Endothelial cell of umbilical vein (primary cell): ENCODE measurements at regions not wholly inside any gene's neighbourhood (a gene's known extent, or its start where the extent isn't known, plus 50 kb on each side); places are given as distances from the start of the nearest gene placed in this dataset.

ENCODE experiments used
- BruUV-seq: library from RNA; stranded (reverse); fragments of 400-500 nt; replicated peaks from 2 replicates; lab custom pipeline; 2021; lab: Mats Ljungman, UMichigan
- CTCF ChIA-PET: fragments of 300-600, 350-600 bp; sonication (Branson Sonifier 250); formaldehyde crosslinking; loops from one replicate; lab custom pipeline; 2021; ENCODE audit warnings: antibody characterized with exemption, inconsistent platforms; lab: Charles Lee
- POLR2A ChIA-PET: fragments of 300-600, 350-600 bp; sonication (Branson Sonifier 250); formaldehyde crosslinking; loops from one replicate; lab custom pipeline; 2021; ENCODE audit warnings: antibody characterized with exemption, inconsistent platforms; lab: Charles Lee
- DNase-seq: peaks from one replicate; pipeline ENCODE4 v3.0.0-alpha.2; 2011; ENCODE audit warnings: low read depth, low spot score
- FAIRE-seq: peaks from 2 replicates; lab custom pipeline; 2011; peaks lifted over from hg19 to GRCh38; lab: Jason Lieb, UNC
- H2AFZ ChIP-seq: 2 replicates; pipeline ENCODE4 v1.6.0; 2012; ENCODE audit warnings: low read depth, low read length, control low read depth, inconsistent platforms
- H3K27ac ChIP-seq: 2 replicates; pipeline ENCODE4 v1.5.1; 2011; ENCODE audit warnings: low read depth, mild to moderate bottlenecking, control low read depth, low read length, moderate library complexity; ENCODE audit not compliant: insufficient read depth
- H3K27me3 ChIP-seq, 2 experiments: 2 replicates each; pipeline versions ENCODE4 v1.6.0 to v1.6.1; 2011; ENCODE audit warnings: low read length in 2 of 2, mixed read lengths in 1 of 2; ENCODE audit not compliant: control insufficient read depth in 2 of 2, insufficient read depth in 2 of 2
- H3K36me3 ChIP-seq, 2 experiments: 2 replicates in 1 of 2; 3 replicates in 1 of 2; pipeline ENCODE4 v1.5.1; 2011; ENCODE audit warnings: low read length in 2 of 2, mild to moderate bottlenecking in 1 of 2, moderate library complexity in 1 of 2; ENCODE audit not compliant: control insufficient read depth in 2 of 2, insufficient read depth in 2 of 2; ENCODE audit errors: extremely low read depth in 1 of 2
- H3K4me1 ChIP-seq: 3 replicates; pipeline ENCODE4 v1.5.1; 2011; ENCODE audit warnings: mild to moderate bottlenecking, low read length; ENCODE audit not compliant: control insufficient read depth, insufficient read depth; ENCODE audit errors: extremely low read depth
- H3K4me2 ChIP-seq: 2 replicates; pipeline ENCODE4 v1.6.1; 2011; ENCODE audit warnings: low read length, control low read depth, mixed read lengths; ENCODE audit not compliant: insufficient read depth
- H3K4me3 ChIP-seq, 3 experiments: fragments of 200-600 bp in 1 of 3; sonication (generic), shearing (Covaris generic) in 1 of 3; replicated peaks in 1 of 3; 2 replicates each; pipeline ENCODE4 v1.5.1; 2011 to 2016; ENCODE audit warnings: control low read depth in 3 of 3, low read length in 3 of 3, mild to moderate bottlenecking in 2 of 3, inconsistent platforms in 1 of 3, low read depth in 1 of 3, moderate library complexity in 1 of 3; ENCODE audit not compliant: insufficient read depth in 1 of 3
- H3K79me2 ChIP-seq: 2 replicates; pipeline ENCODE4 v1.6.0; 2012; ENCODE audit warnings: low read length, inconsistent platforms; ENCODE audit not compliant: control insufficient read depth, insufficient read depth
- H3K9ac ChIP-seq: replicated peaks from 2 replicates; pipeline ENCODE3; 2011; ENCODE audit warnings: low read length, control low read depth; ENCODE audit not compliant: insufficient read depth; ENCODE audit errors: extremely low read depth
- H3K9me1 ChIP-seq: replicated peaks from 3 replicates; pipeline ENCODE4 v1.6.0; 2011; ENCODE audit warnings: mild to moderate bottlenecking, low read length; ENCODE audit not compliant: control insufficient read depth, insufficient read depth; ENCODE audit errors: extremely low read depth
- H3K9me3 ChIP-seq: replicated peaks from 2 replicates; pipeline ENCODE4 v1.5.1; 2012; ENCODE audit warnings: low read length, inconsistent platforms; ENCODE audit not compliant: control insufficient read depth, insufficient read depth
- H4K20me1 ChIP-seq: replicated peaks from 2 replicates; pipeline ENCODE3; 2011; ENCODE audit warnings: mild to moderate bottlenecking, low read length; ENCODE audit not compliant: control insufficient read depth, insufficient read depth; ENCODE audit errors: extremely low read depth
- EZH2 ChIP-seq: IDR thresholded peaks from 2 replicates; pipeline ENCODE4 v1.6.1; 2012; ENCODE audit warnings: borderline replicate concordance, low read depth, mild to moderate bottlenecking, moderate library complexity, low read length, inconsistent platforms; ENCODE audit not compliant: severe bottlenecking
- FOS ChIP-seq: IDR thresholded peaks from 2 replicates; pipeline ENCODE4 v1.6.1; 2011; ENCODE audit warnings: mild to moderate bottlenecking, low read length, moderate library complexity, borderline replicate concordance; ENCODE audit not compliant: insufficient read depth
- GATA2 ChIP-seq: IDR thresholded peaks from 2 replicates; pipeline ENCODE4 v1.7.0; 2011; ENCODE audit warnings: low read depth, mild to moderate bottlenecking, moderate library complexity, mixed read lengths, low read length; ENCODE audit not compliant: insufficient read length, insufficient read depth
- JUN ChIP-seq: IDR thresholded peaks from 2 replicates; pipeline ENCODE4 v1.6.1; 2011; ENCODE audit warnings: borderline replicate concordance, low read depth; ENCODE audit not compliant: insufficient read length, insufficient read depth
- MYC ChIP-seq: IDR thresholded peaks from one replicate; pipeline ENCODE4 v1.6.1; 2011; ENCODE audit warnings: mild to moderate bottlenecking, low read depth, low read length
- POLR2A ChIP-seq: IDR thresholded peaks from 2 replicates; pipeline ENCODE4 v1.6.1; 2012; ENCODE audit warnings: low read depth, mild to moderate bottlenecking, control low read depth, low read length
- POLR2AphosphoS5 ChIP-seq: IDR thresholded peaks from 2 replicates; pipeline ENCODE4 v1.6.1; 2012; ENCODE audit warnings: low read depth, mild to moderate bottlenecking, control low read depth, low read length, moderate library complexity; ENCODE audit not compliant: insufficient read depth
- dilution Hi-C: fragments of 300-500 bp; cut with MboI; formaldehyde crosslinking; loops from one replicate; pipeline ENCODE4 v1.15.0; 2019; ENCODE audit warnings: low sequenced_read_pairs; ENCODE audit not compliant: extremely low pct_ligation_motif_present
- intact Hi-C: fragments of 100-400 bp; cut with micrococcal nuclease; formaldehyde crosslinking; loops from one replicate; pipeline ENCODE4 v1.10.0; 2022
- TF ChIP-seq, protein P1 (sequence below): IDR thresholded peaks from 2 replicates; pipeline ENCODE4 v1.6.1; 2011; ENCODE audit not compliant: insufficient read depth, insufficient read length
- TF ChIP-seq, protein P2 (sequence below), 2 donors: IDR thresholded peaks; 1 replicate in 1 of 2; 2 replicates in 1 of 2; pipeline ENCODE4 v1.5.1; 2011; ENCODE audit warnings: low read length in 2 of 2, mild to moderate bottlenecking in 2 of 2, moderate library complexity in 2 of 2, control low read depth in 1 of 2, inconsistent platforms in 1 of 2, low read depth in 1 of 2; ENCODE audit not compliant: insufficient read depth in 1 of 2; ENCODE audit errors: extremely low read depth in 1 of 2

DNA sequence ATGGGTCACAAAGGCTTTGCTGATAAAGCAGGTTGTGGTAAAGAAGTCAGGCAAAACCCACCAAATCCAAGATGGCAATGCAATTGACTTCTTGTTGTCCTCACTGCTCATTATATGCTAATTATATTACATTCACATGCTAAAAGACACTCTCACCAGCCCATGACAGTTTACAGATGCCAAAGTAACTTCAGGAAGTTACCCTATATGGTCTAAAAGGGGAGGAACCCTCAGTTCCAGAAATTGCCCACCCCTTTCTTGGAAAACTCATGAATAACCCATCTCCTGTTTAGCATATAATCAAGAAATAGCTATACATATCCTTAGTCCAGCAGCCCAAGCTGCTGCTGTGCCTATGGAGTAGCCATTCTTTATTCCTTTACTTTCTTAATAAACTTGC lies 501.1 kb downstream of the MEI4 start:
- intact Hi-C loops = no loop called here
- no peaks in the 10 kb centered on the region for H4K20me1 ChIP-seq
- FAIRE-seq (no peak), DNase-seq (no peak)
- no peaks in the 10 kb centered on the region for H3K36me3 ChIP-seq
- BruUV-seq = no TSS peak
- no peaks in the 10 kb centered on the region for H3K9me1 ChIP-seq
- H3K4me2 ChIP-seq = no peak overlapping the region
- ChIA-PET POLR2A (no interaction called here), CTCF (no interaction called here)
- H2AFZ ChIP-seq = no peak overlapping the region
- no peaks in the 10 kb centered on the region for H3K79me2 ChIP-seq
- H3K27ac ChIP-seq = no peak overlapping the region
- H3K9ac ChIP-seq = no peak overlapping the region
- TF ChIP-seq FOS (no peak), EZH2 (no peak), POLR2A (no peak), JUN (no peak), GATA2 (no peak), POLR2AphosphoS5 (no peak), MYC (no peak)
- TF ChIP-seq, protein P1, sequence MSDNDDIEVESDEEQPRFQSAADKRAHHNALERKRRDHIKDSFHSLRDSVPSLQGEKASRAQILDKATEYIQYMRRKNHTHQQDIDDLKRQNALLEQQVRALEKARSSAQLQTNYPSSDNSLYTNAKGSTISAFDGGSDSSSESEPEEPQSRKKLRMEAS = no peak
- TF ChIP-seq, protein P2, sequence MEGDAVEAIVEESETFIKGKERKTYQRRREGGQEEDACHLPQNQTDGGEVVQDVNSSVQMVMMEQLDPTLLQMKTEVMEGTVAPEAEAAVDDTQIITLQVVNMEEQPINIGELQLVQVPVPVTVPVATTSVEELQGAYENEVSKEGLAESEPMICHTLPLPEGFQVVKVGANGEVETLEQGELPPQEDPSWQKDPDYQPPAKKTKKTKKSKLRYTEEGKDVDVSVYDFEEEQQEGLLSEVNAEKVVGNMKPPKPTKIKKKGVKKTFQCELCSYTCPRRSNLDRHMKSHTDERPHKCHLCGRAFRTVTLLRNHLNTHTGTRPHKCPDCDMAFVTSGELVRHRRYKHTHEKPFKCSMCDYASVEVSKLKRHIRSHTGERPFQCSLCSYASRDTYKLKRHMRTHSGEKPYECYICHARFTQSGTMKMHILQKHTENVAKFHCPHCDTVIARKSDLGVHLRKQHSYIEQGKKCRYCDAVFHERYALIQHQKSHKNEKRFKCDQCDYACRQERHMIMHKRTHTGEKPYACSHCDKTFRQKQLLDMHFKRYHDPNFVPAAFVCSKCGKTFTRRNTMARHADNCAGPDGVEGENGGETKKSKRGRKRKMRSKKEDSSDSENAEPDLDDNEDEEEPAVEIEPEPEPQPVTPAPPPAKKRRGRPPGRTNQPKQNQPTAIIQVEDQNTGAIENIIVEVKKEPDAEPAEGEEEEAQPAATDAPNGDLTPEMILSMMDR (IDR thresholded peaks at IDR 0.05; ENCODE audit: extremely low read depth in 1 of 2, insufficient read depth in 1 of 2, low read depth in 1 of 2, low read length in 2 of 2) = no peak
- no peak overlapping the region for H3K4me3 ChIP-seq
- H3K4me1 ChIP-seq = no peaks in the 10 kb centered on the region
- no peaks in the 10 kb centered on the region for H3K9me3 ChIP-seq
- dilution Hi-C loops = no loop called here
- no peaks in the 10 kb centered on the region for H3K27me3 ChIP-seq
